ENCODE measurements at regions not wholly inside any gene's neighbourhood (a gene's known extent, or its start where the extent isn't known, plus 50 kb on each side); places are given as distances from the start of the nearest gene placed in this dataset.

GRCh38 chr20:5400164-5400762 lies 83.5 kb upstream of the PROKR2 start:
- H3K79me2 ChIP-seq (ENCODE audit: insufficient read depth, low read length) = no peaks in the 10 kb centered on the region
- H3K4me2 ChIP-seq (ENCODE audit: low read depth, low read length, poor library complexity, severe bottlenecking) = no peak overlapping the region
- no peak overlapping the region for H3K4me3 ChIP-seq (ENCODE audit: low read length, poor library complexity, severe bottlenecking)
- no peak for TF ChIP-seq EZH2phosphoT487 (IDR thresholded peaks at IDR 0.05; ENCODE audit: borderline replicate concordance)
- no peak overlapping the region for H2AFZ ChIP-seq (ENCODE audit: low read length)
- H3K9me3 ChIP-seq (ENCODE audit: insufficient read depth, low read depth, low read length) = no peaks in the 10 kb centered on the region
- no peak overlapping the region for H3K9ac ChIP-seq (ENCODE audit: low read depth, low read length, poor library complexity, severe bottlenecking)
- no peaks in the 10 kb centered on the region for H4K20me1 ChIP-seq (ENCODE audit: insufficient read depth, low read length, poor library complexity, severe bottlenecking)
- no peaks in the 10 kb centered on the region for H3F3A ChIP-seq (ENCODE audit: low read depth)
- no peaks in the 10 kb centered on the region for H3K27me3 ChIP-seq (ENCODE audit: insufficient read depth, low read length, poor library complexity, severe bottlenecking)
- no peaks in the 10 kb centered on the region for H3K9me2 ChIP-seq (replicated peaks; ENCODE audit: low read depth, low read length)
- H3K36me3 ChIP-seq (ENCODE audit: insufficient read depth, low read length) = no peaks in the 10 kb centered on the region
- H3K4me1 ChIP-seq (ENCODE audit: insufficient read depth, low read length, poor library complexity, severe bottlenecking) = no peaks in the 10 kb centered on the region

DNA sequence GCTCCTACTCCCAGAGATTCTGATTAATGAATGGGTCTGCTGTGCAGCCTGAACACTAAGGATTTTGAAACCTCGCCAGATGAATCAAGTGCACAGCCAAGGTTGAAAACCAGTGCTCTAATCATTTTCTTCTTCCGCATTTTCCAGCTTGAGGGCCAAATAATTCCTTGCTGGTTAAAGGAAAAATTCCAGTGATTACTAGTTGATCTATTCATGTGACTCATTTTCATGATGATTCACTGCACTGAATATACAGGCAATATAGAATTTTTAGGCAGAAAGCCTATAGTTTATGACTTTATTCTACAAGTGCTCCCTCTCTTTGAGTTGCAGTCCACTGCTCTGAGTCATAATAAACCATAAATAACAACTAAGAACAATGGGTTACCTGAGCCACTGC lies 80.6 kb upstream of the PROKR2 start:
- Histone ChIP-seq H2AFZ (ENCODE audit: low read length) (no peak overlapping the region), H4K20me1 (ENCODE audit: insufficient read depth, low read length, poor library complexity, severe bottlenecking) (no peaks in the 10 kb centered on the region), H3F3A (ENCODE audit: low read depth) (no peaks in the 10 kb centered on the region), H3K9ac (ENCODE audit: low read depth, low read length, poor library complexity, severe bottlenecking) (no peak overlapping the region), H3K27me3 (ENCODE audit: insufficient read depth, low read length, poor library complexity, severe bottlenecking) (no peaks in the 10 kb centered on the region), H3K9me3 (ENCODE audit: insufficient read depth, low read depth, low read length) (no peaks in the 10 kb centered on the region), H3K36me3 (ENCODE audit: insufficient read depth, low read length) (no peaks in the 10 kb centered on the region), H3K4me3 (ENCODE audit: low read length, poor library complexity, severe bottlenecking) (no peak overlapping the region), H3K9me2 (replicated peaks; ENCODE audit: low read depth, low read length) (no peaks in the 10 kb centered on the region), H3K4me2 (ENCODE audit: low read depth, low read length, poor library complexity, severe bottlenecking) (no peak overlapping the region), H3K4me1 (ENCODE audit: insufficient read depth, low read length, poor library complexity, severe bottlenecking) (no peaks in the 10 kb centered on the region), H3K79me2 (ENCODE audit: insufficient read depth, low read length) (no peaks in the 10 kb centered on the region)
- TF ChIP-seq, protein P1, sequence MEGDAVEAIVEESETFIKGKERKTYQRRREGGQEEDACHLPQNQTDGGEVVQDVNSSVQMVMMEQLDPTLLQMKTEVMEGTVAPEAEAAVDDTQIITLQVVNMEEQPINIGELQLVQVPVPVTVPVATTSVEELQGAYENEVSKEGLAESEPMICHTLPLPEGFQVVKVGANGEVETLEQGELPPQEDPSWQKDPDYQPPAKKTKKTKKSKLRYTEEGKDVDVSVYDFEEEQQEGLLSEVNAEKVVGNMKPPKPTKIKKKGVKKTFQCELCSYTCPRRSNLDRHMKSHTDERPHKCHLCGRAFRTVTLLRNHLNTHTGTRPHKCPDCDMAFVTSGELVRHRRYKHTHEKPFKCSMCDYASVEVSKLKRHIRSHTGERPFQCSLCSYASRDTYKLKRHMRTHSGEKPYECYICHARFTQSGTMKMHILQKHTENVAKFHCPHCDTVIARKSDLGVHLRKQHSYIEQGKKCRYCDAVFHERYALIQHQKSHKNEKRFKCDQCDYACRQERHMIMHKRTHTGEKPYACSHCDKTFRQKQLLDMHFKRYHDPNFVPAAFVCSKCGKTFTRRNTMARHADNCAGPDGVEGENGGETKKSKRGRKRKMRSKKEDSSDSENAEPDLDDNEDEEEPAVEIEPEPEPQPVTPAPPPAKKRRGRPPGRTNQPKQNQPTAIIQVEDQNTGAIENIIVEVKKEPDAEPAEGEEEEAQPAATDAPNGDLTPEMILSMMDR (conservative IDR thresholded peaks at IDR 0.05; ENCODE audit: low read length) = no peak
- TF ChIP-seq EZH2phosphoT487 (IDR thresholded peaks at IDR 0.05; ENCODE audit: borderline replicate concordance) = no peak

DNA sequence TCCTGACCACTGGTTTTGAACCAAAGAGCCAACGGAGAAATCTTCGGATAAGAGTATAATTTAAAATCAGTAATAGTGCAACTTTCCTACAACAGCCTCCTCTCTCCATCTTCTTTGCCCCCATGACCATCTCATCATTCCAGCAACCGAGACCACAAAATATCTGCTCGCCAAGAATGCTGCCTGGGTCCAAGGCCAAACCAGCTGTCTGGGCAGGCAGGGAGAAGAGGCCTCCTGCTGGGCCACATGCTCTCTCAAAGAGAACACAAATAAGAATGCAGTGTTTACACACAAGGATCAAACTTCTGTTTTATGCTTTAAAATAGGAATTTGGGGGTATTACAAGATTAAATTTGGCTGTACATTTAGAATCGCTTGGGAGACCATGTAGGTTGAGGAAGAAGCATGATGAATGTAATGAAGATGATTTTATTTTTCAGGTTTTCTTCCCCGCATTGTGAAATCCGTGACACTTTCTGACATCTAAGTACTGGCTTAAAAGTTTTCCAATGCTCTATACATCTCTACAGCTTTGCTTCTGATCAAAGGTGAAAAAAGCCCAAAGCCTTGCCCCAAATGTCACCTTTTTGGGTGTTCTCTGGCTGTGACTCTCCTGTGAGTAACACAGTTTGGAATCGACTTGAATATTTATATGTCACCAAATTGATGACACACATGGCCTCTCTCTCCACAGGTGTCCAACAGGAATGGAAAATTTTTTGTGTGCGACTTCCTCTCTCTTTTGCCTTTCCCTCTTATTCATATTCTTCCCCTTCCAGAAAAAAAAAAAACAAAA lies 79.4 kb upstream of the PROKR2 start:
- Histone ChIP-seq H3K9ac (ENCODE audit: low read depth, low read length, poor library complexity, severe bottlenecking) (no peak overlapping the region), H3K4me2 (ENCODE audit: low read depth, low read length, poor library complexity, severe bottlenecking) (no peak overlapping the region), H2AFZ (ENCODE audit: low read length) (no peak overlapping the region), H3K9me3 (ENCODE audit: insufficient read depth, low read depth, low read length) (no peaks in the 10 kb centered on the region), H3F3A (ENCODE audit: low read depth) (no peaks in the 10 kb centered on the region), H4K20me1 (ENCODE audit: insufficient read depth, low read length, poor library complexity, severe bottlenecking) (no peaks in the 10 kb centered on the region), H3K4me1 (ENCODE audit: insufficient read depth, low read length, poor library complexity, severe bottlenecking) (no peaks in the 10 kb centered on the region), H3K27me3 (ENCODE audit: insufficient read depth, low read length, poor library complexity, severe bottlenecking) (no peaks in the 10 kb centered on the region), H3K4me3 (ENCODE audit: low read length, poor library complexity, severe bottlenecking) (no peak overlapping the region), H3K79me2 (ENCODE audit: insufficient read depth, low read length) (no peaks in the 10 kb centered on the region), H3K36me3 (ENCODE audit: insufficient read depth, low read length) (no peaks in the 10 kb centered on the region), H3K9me2 (replicated peaks; ENCODE audit: low read depth, low read length) (no peaks in the 10 kb centered on the region)
- TF ChIP-seq, protein P1 (conservative IDR thresholded peaks at IDR 0.05; ENCODE audit: low read length) = no peak
- TF ChIP-seq EZH2phosphoT487 (IDR thresholded peaks at IDR 0.05; ENCODE audit: borderline replicate concordance) = no peak
